IgD-negative memory B cell (primary cell): ENCODE measurements at regions not wholly inside any gene's neighbourhood (a gene's known extent, or its start where the extent isn't known, plus 50 kb on each side); places are given as distances from the start of the nearest gene placed in this dataset.
A peak's percentile ranks its signal among the peaks of the same experiment; 100 is the strongest.

Experiments
- H3K27ac Mint-ChIP-seq, 3 donors: one replicate each; pipeline ENCODE4 v1.8.0; 2020 to 2022; ENCODE audit warnings: mild to moderate bottlenecking in 3 of 3, mixed read lengths in 3 of 3, moderate library complexity in 1 of 3
- H3K27me3 Mint-ChIP-seq: one replicate; pipeline ENCODE4 v1.8.0; 2021; ENCODE audit warnings: mixed read lengths
- H3K36me3 Mint-ChIP-seq: one replicate; pipeline ENCODE4 v1.8.0; 2020; ENCODE audit warnings: mild to moderate bottlenecking, mixed read lengths
- H3K4me1 Mint-ChIP-seq, 3 donors: one replicate each; pipeline ENCODE4 v1.8.0; 2020 to 2022; ENCODE audit warnings: mixed read lengths in 3 of 3, mild to moderate bottlenecking in 1 of 3
- H3K4me3 Mint-ChIP-seq, 4 donors: one replicate each; pipeline ENCODE4 v1.8.0; 2020 to 2022; ENCODE audit warnings: mild to moderate bottlenecking in 4 of 4, mixed read lengths in 4 of 4, moderate library complexity in 3 of 4
- H3K9me3 Mint-ChIP-seq, 3 donors: one replicate each; pipeline ENCODE4 v1.8.0; 2020 to 2021; ENCODE audit warnings: mixed read lengths in 3 of 3, mild to moderate bottlenecking in 1 of 3

GRCh38 chr9:88819476-88819875, 171.8 kb upstream of the S1PR3 start:
- peaks cover 12% of the 10 kb centered on the region for H3K27me3 Mint-ChIP-seq
- peaks cover 1% of the 10 kb centered on the region for H3K36me3 Mint-ChIP-seq
- H3K9me3 Mint-ChIP-seq, result peaks cover 0 to 4% (median 2%) of the 10 kb centered on the region in 3 donors
- H3K4me1 Mint-ChIP-seq, result peaks cover 0 to 3% (median 0%) of the 10 kb centered on the region in 3 donors
- no peak overlapping the region for H3K4me3 Mint-ChIP-seq
- no peak overlapping the region for H3K27ac Mint-ChIP-seq

- peaks cover 1% of the 10 kb centered on the region for H3K36me3 Mint-ChIP-seq
- H3K27ac Mint-ChIP-seq, result no peak overlapping the region
- H3K4me3 Mint-ChIP-seq, result no peak overlapping the region
- peaks cover 0 to under 1% (median 0%) of the 10 kb centered on the region in 3 donors for H3K4me1 Mint-ChIP-seq
- peaks cover 6% of the 10 kb centered on the region for H3K27me3 Mint-ChIP-seq
- H3K9me3 Mint-ChIP-seq, result peaks cover 0 to 4% (median 2%) of the 10 kb centered on the region in 3 donors
Observed at GRCh38 chr9:88820055-88820454, 171.2 kb upstream of the S1PR3 start.

GRCh38 chr9:88821033-88821745, 170.1 kb upstream of the S1PR3 start:
- H3K4me1 Mint-ChIP-seq, result no peaks in the 10 kb centered on the region
- H3K9me3 Mint-ChIP-seq, result peaks cover 0 to 4% (median 2%) of the 10 kb centered on the region in 3 donors
- H3K27ac Mint-ChIP-seq, result no peak overlapping the region
- H3K36me3 Mint-ChIP-seq, result peaks cover 1% of the 10 kb centered on the region
- H3K4me3 Mint-ChIP-seq, result no peak overlapping the region
- peaks cover 5% of the 10 kb centered on the region for H3K27me3 Mint-ChIP-seq

DNA sequence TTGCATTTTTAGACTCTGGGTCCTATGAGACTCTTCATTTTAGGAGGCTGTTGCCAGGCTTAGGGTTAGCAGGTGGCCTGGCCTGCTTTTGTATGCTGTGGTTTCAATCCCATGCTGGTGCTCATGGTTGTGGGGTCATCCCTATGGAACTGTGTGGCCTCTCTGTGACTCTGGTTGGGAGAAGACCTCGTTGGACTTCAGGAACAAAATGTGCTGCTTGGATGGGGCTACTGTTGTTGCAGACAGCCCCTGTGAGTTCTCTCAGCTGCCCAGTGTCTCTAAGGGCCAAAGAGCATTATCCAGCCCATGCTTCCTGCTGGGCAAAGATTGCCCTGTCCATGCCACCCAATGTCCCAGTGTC, 169.5 kb upstream of the S1PR3 start:
- no peak overlapping the region for H3K4me3 Mint-ChIP-seq
- H3K27ac Mint-ChIP-seq, result no peak overlapping the region
- peaks cover 5% of the 10 kb centered on the region for H3K27me3 Mint-ChIP-seq
- no peaks in the 10 kb centered on the region for H3K4me1 Mint-ChIP-seq
- peaks cover 1% of the 10 kb centered on the region for H3K36me3 Mint-ChIP-seq
- H3K9me3 Mint-ChIP-seq, result peaks cover 0 to 4% (median 2%) of the 10 kb centered on the region in 3 donors

- Mint-ChIP-seq H3K9me3 (peaks cover 0 to 4% (median 2%) of the 10 kb centered on the region in 3 donors), H3K4me1 (no peaks in the 10 kb centered on the region), H3K36me3 (peaks cover 1% of the 10 kb centered on the region), H3K4me3 (no peak overlapping the region), H3K27me3 (peaks cover 13% of the 10 kb centered on the region), H3K27ac (no peak overlapping the region)
Observed at GRCh38 chr9:88824711-88825110, 166.6 kb upstream of the S1PR3 start.

GRCh38 chr9:88826181-88826580, 165.1 kb upstream of the S1PR3 start:
- Mint-ChIP-seq H3K4me1 (no peaks in the 10 kb centered on the region), H3K27ac (no peak overlapping the region), H3K27me3 (peaks cover 16% of the 10 kb centered on the region), H3K9me3 (peaks cover 0 to 2% (median 2%) of the 10 kb centered on the region in 3 donors), H3K4me3 (no peak overlapping the region), H3K36me3 (peaks cover 1% of the 10 kb centered on the region)

DNA sequence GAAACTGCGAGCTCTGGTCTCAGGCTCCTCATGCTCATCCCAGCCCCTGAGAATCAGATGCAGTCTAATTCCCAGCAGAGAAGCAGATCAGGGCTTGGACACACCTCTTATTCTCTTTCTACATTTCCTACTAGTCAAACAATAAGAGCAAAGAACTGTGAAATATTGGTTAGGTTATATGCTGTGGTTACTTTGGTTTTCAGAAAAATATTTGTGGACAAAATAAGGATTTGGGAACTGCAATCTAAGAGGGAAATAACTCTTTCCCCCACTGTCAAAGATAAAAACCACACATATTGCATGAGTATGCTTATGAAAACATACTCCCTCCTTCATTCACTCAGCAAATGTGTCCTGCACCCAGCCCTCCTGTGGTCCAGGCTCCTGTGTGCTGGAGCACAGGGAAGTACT, 164.5 kb upstream of the S1PR3 start:
- H3K9me3 Mint-ChIP-seq, result no peaks in the 10 kb centered on the region
- peaks cover 1% of the 10 kb centered on the region for H3K36me3 Mint-ChIP-seq
- H3K27me3 Mint-ChIP-seq, result peaks cover 17% of the 10 kb centered on the region
- no peaks in the 10 kb centered on the region for H3K4me1 Mint-ChIP-seq
- peak overlapping the region in 1 of 3 donors; percentile 9 for H3K27ac Mint-ChIP-seq
- no peak overlapping the region for H3K4me3 Mint-ChIP-seq

DNA sequence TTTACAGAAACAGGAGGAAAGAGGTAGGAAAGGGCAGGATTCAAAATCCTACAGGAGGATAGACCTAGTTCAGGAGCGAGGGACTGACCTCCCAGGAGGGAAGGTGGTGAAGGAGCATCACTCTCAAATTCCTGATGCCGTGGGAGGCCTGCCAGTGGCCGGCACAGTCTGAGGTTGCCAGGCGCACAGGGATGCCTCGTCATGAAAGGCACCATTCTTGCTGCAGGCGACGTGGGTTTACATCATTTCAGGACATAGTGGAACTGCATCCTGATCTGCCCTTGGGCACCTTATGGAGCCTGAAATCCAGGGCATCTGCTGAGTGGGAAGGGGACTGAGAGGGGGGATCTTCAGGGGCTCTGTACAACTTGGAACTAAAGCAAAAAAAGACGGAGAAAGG, 163.2 kb upstream of the S1PR3 start:
- no peaks in the 10 kb centered on the region for H3K4me1 Mint-ChIP-seq
- H3K27me3 Mint-ChIP-seq, result peaks cover 18% of the 10 kb centered on the region
- no peak overlapping the region for H3K27ac Mint-ChIP-seq
- H3K9me3 Mint-ChIP-seq, result peaks cover 0 to 2% (median 0%) of the 10 kb centered on the region in 3 donors
- H3K36me3 Mint-ChIP-seq, result peaks cover 1% of the 10 kb centered on the region
- H3K4me3 Mint-ChIP-seq, result no peak overlapping the region

DNA sequence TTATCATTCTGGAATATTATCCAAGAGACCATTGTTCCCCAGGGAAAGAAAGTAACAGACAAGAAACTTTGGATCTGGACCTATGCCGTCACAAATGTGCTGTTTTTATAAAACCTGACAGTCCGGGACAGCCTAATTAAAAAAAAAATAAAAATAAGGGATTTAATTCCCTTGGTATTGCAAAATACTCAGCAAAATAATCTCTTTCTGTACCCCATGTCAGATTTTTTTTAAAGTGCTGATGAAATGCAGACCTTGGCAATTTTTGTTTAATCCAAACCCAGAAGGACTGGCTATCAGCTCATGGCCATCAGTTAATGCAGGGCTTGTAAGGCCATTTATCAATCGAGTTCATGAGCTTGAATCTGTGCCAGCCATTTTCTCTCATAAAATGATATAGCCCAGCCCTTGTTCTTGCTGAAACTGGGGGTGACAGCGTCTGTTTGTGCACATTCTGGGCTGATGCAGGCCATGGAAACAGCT, 162.7 kb upstream of the S1PR3 start:
- H3K27me3 Mint-ChIP-seq, result peaks cover 21% of the 10 kb centered on the region
- no peak overlapping the region for H3K27ac Mint-ChIP-seq
- peaks cover 0 to 2% (median 0%) of the 10 kb centered on the region in 3 donors for H3K9me3 Mint-ChIP-seq
- no peak overlapping the region for H3K4me3 Mint-ChIP-seq
- no peaks in the 10 kb centered on the region for H3K4me1 Mint-ChIP-seq
- no peaks in the 10 kb centered on the region for H3K36me3 Mint-ChIP-seq

GRCh38 chr9:88829276-88829675, 162.0 kb upstream of the S1PR3 start:
- no peak overlapping the region for H3K27ac Mint-ChIP-seq
- no peak overlapping the region for H3K4me3 Mint-ChIP-seq

DNA sequence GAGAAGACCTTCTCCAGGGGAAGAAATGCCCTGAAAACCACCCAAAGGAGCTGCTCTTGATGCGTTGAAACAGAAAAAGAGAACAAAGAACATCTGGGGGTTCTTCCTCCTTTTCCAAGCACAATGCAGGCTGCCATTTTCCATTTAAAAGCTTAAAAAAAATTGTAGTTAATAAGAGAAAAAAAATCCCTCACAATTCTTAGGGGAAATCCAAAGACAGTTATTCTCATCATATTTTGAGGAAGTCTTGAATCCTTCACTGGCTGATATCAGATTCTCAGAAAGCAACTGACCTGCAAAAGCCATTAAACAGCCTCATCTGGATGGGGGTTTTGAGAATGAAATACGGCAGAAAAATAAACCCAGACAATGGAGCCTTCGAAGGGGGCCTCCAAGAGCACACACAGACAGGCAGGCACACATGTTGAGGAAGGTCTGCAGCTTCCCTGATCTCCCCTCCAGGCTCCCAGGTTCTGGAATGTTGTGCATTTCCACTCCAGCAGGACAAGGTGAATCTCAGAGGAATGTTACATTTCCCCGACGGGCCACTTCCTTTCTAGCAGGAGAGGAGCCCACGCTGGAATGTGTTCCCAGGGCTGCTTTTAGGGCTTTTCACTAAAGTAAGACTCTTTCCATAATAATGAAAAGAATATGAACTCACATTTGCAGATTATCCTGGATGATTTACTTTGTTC, 159.4 kb upstream of the S1PR3 start:
- H3K4me3 Mint-ChIP-seq, result no peak overlapping the region
- H3K27me3 Mint-ChIP-seq, result peaks cover 28% of the 10 kb centered on the region
- no peak overlapping the region for H3K27ac Mint-ChIP-seq
- H3K4me1 Mint-ChIP-seq, result peaks cover 5 to 14% (median 8%) of the 10 kb centered on the region in 3 donors
- peaks cover 0 to 6% (median 2%) of the 10 kb centered on the region in 3 donors for H3K9me3 Mint-ChIP-seq
- no peaks in the 10 kb centered on the region for H3K36me3 Mint-ChIP-seq

More at GRCh38 chr9:88829276-88829675, 162.0 kb upstream of the S1PR3 start:
- Mint-ChIP-seq H3K9me3 (peaks cover 0 to 6% (median 2%) of the 10 kb centered on the region in 3 donors), H3K36me3 (no peaks in the 10 kb centered on the region), H3K27me3 (peaks cover 26% of the 10 kb centered on the region), H3K4me1 (no peaks in the 10 kb centered on the region)

- H3K4me3 Mint-ChIP-seq, result peak overlapping the region in 1 of 4 donors; percentile 3
- no peaks in the 10 kb centered on the region for H3K36me3 Mint-ChIP-seq
- H3K27ac Mint-ChIP-seq, result no peak overlapping the region
- H3K9me3 Mint-ChIP-seq, result peaks cover 0 to 6% (median 2%) of the 10 kb centered on the region in 3 donors
- H3K4me1 Mint-ChIP-seq, result peaks cover 5 to 14% (median 8%) of the 10 kb centered on the region in 3 donors
- peaks cover 21% of the 10 kb centered on the region for H3K27me3 Mint-ChIP-seq
Observed at GRCh38 chr9:88833946-88834345, 157.3 kb upstream of the S1PR3 start.

GRCh38 chr9:88835038-88835466, 156.2 kb upstream of the S1PR3 start:
- H3K4me3 Mint-ChIP-seq, result no peak overlapping the region
- H3K27ac Mint-ChIP-seq, result peak overlapping the region in 1 of 3 donors; percentile 7
- H3K9me3 Mint-ChIP-seq, result peaks cover 0 to 6% (median 2%) of the 10 kb centered on the region in 3 donors
- H3K4me1 Mint-ChIP-seq, result peaks cover 5 to 14% (median 8%) of the 10 kb centered on the region in 3 donors
- peaks cover 21% of the 10 kb centered on the region for H3K27me3 Mint-ChIP-seq
- no peaks in the 10 kb centered on the region for H3K36me3 Mint-ChIP-seq

GRCh38 chr9:88835772-88836171, 155.5 kb upstream of the S1PR3 start:
- Mint-ChIP-seq H3K27me3 (peaks cover 23% of the 10 kb centered on the region), H3K9me3 (peaks cover 0 to 6% (median 3%) of the 10 kb centered on the region in 3 donors), H3K4me1 (peaks cover 5 to 14% (median 8%) of the 10 kb centered on the region in 3 donors), H3K36me3 (no peaks in the 10 kb centered on the region), H3K27ac (no peak overlapping the region), H3K4me3 (no peak overlapping the region)

GRCh38 chr9:88837731-88838130, 153.5 kb upstream of the S1PR3 start:
- no peak overlapping the region for H3K27ac Mint-ChIP-seq
- H3K9me3 Mint-ChIP-seq, result peaks cover 0 to 6% (median 5%) of the 10 kb centered on the region in 3 donors
- H3K4me1 Mint-ChIP-seq, result peaks cover 5 to 14% (median 8%) of the 10 kb centered on the region in 3 donors
- peaks cover 19% of the 10 kb centered on the region for H3K27me3 Mint-ChIP-seq
- no peak overlapping the region for H3K4me3 Mint-ChIP-seq
- no peaks in the 10 kb centered on the region for H3K36me3 Mint-ChIP-seq
